Spleen (tissue), 7 donors: ENCODE measurements at regions not wholly inside any gene's neighbourhood (a gene's known extent, or its start where the extent isn't known, plus 50 kb on each side); places are given as distances from the start of the nearest gene placed in this dataset.

Experiments
- POLR2AphosphoS5 ChIP-seq, 3 donors: sonication (generic); formaldehyde crosslinking; IDR thresholded peaks; one replicate each; pipeline ENCODE4 v1.5.1; 2017; ENCODE audit warnings: antibody characterized with exemption in 3 of 3
- TF ChIP-seq, protein P1 (sequence below), 11 experiments: fragments of 200-600 bp in 7 of 11; fragments of 450-650 bp in 4 of 11; sonication (generic) in 4 of 11; IDR thresholded peaks in 8 of 11; conservative IDR thresholded peaks in 3 of 11; 1 replicate in 7 of 11; 2 replicates in 4 of 11; pipeline versions ENCODE4 v1.4.0 to v1.8.0; 2016 to 2021; ENCODE audit warnings: antibody characterized with exemption in 11 of 11, inconsistent platforms in 4 of 11, mild to moderate bottlenecking in 1 of 11
- donor health status: DM: no; HTN: no; CAD: no; lungs with moderate emphysema.
- donor health status: DM: no; HTN: no; CAD: no.
- donor health status: DM: no; HTN: no; CAD: no.

DNA sequence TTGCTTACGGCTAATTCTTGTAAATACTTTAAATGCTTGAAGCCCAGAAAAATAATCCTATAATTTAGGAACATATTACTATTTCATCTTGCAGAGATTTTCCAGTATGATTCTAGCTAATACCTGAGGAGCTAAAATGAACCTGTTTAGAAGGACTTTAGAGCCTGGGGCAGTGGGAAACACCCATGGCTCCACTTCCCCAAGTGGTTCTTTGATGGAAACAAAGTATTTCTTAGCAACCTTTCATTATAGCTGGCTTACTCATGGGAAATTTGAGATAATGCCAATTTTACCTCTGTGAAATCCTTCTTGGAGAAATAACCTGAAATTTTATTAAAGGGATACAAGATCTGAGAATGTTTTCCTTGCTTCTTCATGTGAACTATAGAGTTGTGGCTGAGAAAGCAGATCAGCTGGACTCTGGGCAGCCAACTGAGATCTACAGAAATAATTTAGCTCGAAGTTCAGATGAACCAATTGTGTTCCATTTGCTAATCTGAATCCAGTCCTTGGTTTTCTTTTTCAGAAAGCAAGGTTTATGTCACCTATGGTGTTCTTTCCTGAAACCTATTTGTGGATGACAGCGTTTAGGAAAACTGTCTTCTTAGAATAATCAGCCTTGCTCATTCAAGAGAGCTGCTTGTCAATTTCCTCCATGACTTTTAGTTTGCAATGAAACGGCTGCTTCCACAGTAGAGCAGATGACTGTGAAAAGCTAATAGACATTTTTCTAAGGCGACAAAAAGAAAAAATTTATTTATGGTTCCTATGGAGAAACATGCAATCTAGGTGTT lies 141.8 kb upstream of the CPM start:
- TF ChIP-seq, protein P1, sequence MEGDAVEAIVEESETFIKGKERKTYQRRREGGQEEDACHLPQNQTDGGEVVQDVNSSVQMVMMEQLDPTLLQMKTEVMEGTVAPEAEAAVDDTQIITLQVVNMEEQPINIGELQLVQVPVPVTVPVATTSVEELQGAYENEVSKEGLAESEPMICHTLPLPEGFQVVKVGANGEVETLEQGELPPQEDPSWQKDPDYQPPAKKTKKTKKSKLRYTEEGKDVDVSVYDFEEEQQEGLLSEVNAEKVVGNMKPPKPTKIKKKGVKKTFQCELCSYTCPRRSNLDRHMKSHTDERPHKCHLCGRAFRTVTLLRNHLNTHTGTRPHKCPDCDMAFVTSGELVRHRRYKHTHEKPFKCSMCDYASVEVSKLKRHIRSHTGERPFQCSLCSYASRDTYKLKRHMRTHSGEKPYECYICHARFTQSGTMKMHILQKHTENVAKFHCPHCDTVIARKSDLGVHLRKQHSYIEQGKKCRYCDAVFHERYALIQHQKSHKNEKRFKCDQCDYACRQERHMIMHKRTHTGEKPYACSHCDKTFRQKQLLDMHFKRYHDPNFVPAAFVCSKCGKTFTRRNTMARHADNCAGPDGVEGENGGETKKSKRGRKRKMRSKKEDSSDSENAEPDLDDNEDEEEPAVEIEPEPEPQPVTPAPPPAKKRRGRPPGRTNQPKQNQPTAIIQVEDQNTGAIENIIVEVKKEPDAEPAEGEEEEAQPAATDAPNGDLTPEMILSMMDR (IDR thresholded peaks at IDR 0.05 in 8 of 11, conservative IDR thresholded peaks at IDR 0.05 in 3 of 11) = no peak
- TF ChIP-seq POLR2AphosphoS5 (IDR thresholded peaks at IDR 0.05) = no peak
